A673 (cell line): ENCODE measurements at regions not wholly inside any gene's neighbourhood (a gene's known extent, or its start where the extent isn't known, plus 50 kb on each side); places are given as distances from the start of the nearest gene placed in this dataset.

Source experiments
- BruUV-seq: library from RNA; stranded (reverse); fragments of 400-500 nt; replicated peaks from 2 replicates; lab custom pipeline; 2021; lab: Mats Ljungman, UMichigan
- CTCF ChIA-PET: fragments of 300-600 bp; sonication (Branson Sonifier 250); formaldehyde crosslinking; loops from one replicate; lab custom pipeline; 2022; ENCODE audit warnings: antibody characterized with exemption; lab: Charles Lee
- POLR2A ChIA-PET: fragments of 300-600 bp; sonication (Branson Sonifier 250); formaldehyde crosslinking; loops from one replicate; lab custom pipeline; 2022; ENCODE audit warnings: antibody characterized with exemption; ENCODE audit not compliant: low non-redundant PET; lab: Charles Lee
- DNase-seq: peaks from one replicate; pipeline ENCODE4 v3.0.0-alpha.2; 2015; ENCODE audit warnings: low spot score
- H3K27ac ChIP-seq: fragments of 200-600 bp; sonication (generic); 2 replicates; pipeline ENCODE4 v1.5.1; 2016; ENCODE audit warnings: mixed run types, low read depth, mild to moderate bottlenecking, mixed read lengths, antibody characterized with exemption, low read length; ENCODE audit not compliant: poor library complexity, severe bottlenecking
- H3K27me3 ChIP-seq: fragments of 200-600 bp; sonication (generic); replicated peaks from 2 replicates; pipeline ENCODE4 v1.6.1; 2017; ENCODE audit warnings: mixed run types, low read depth, mild to moderate bottlenecking, mixed read lengths, antibody characterized with exemption, low read length; ENCODE audit not compliant: insufficient read depth, poor library complexity
- H3K36me3 ChIP-seq: fragments of 200-600 bp; sonication (generic); 2 replicates; pipeline ENCODE4 v1.6.1; 2016; ENCODE audit warnings: mixed run types, mild to moderate bottlenecking, mixed read lengths, antibody characterized with exemption, low read length; ENCODE audit not compliant: insufficient read depth, poor library complexity, severe bottlenecking
- H3K4me1 ChIP-seq: fragments of 200-600 bp; sonication (generic); 2 replicates; pipeline ENCODE4 v1.6.1; 2017; ENCODE audit warnings: mixed run types, mild to moderate bottlenecking, mixed read lengths, antibody characterized with exemption, low read length; ENCODE audit not compliant: insufficient read depth, poor library complexity, severe bottlenecking
- H3K4me3 ChIP-seq: fragments of 200-600 bp; sonication (generic); 2 replicates; pipeline ENCODE4 v1.5.1; 2016; ENCODE audit warnings: low read depth, mixed run types, mild to moderate bottlenecking, mixed read lengths, low read length; ENCODE audit not compliant: poor library complexity, severe bottlenecking
- H3K9me3 ChIP-seq: fragments of 200-600 bp; sonication (generic); 2 replicates; pipeline ENCODE4 v1.6.1; 2016; ENCODE audit warnings: mixed run types, low read depth, mild to moderate bottlenecking, mixed read lengths, antibody characterized with exemption, low read length; ENCODE audit not compliant: poor library complexity, severe bottlenecking
- EZH2 ChIP-seq: fragments of 200-600 bp; sonication (generic); IDR thresholded peaks from 2 replicates; pipeline ENCODE4 v1.6.1; 2017; ENCODE audit warnings: borderline replicate concordance, low read depth, mild to moderate bottlenecking, mixed read lengths, antibody characterized with exemption, low read length; ENCODE audit not compliant: poor library complexity, severe bottlenecking
- intact Hi-C: fragments of 100-400 bp; cut with micrococcal nuclease; formaldehyde crosslinking; loops from one replicate; pipeline ENCODE4 v1.10.0; 2022; ENCODE audit not compliant: unreplicated experiment
- TF ChIP-seq, protein P1 (sequence below): fragments of 300-800, 200-600 bp; sonication (generic); conservative IDR thresholded peaks from 2 replicates; pipeline ENCODE4 v1.5.1; 2017; ENCODE audit warnings: low read depth, mild to moderate bottlenecking, antibody characterized with exemption, low read length, moderate library complexity, mixed read lengths

DNA sequence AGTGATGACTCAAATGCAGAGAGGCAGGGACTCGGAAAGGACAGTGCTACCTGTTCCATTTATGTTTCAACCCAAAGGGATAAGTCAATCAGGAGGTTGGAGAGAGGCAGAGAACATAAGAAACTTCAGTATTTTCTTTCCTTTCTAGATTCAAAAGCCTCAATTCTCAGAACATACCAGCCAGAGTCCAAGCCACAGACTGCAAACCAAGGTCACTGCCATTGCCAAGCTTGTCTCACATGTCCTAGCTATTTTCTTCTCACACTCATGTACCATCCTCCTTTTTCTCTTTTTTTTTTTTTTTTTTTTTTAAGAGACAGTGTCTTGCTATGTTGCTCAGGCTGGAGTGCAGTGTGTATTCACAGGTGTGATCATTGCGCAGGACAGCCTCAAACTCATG lies 111.7 kb upstream of the AKIP1 start:
- ChIA-PET CTCF (no interaction called here), POLR2A (no interaction called here)
- Histone ChIP-seq H3K4me1 (no peaks in the 10 kb centered on the region), H3K36me3 (no peaks in the 10 kb centered on the region), H3K9me3 (no peaks in the 10 kb centered on the region), H3K27me3 (no peaks in the 10 kb centered on the region), H3K27ac (no peak overlapping the region), H3K4me3 (no peak overlapping the region)
- TF ChIP-seq, protein P1, sequence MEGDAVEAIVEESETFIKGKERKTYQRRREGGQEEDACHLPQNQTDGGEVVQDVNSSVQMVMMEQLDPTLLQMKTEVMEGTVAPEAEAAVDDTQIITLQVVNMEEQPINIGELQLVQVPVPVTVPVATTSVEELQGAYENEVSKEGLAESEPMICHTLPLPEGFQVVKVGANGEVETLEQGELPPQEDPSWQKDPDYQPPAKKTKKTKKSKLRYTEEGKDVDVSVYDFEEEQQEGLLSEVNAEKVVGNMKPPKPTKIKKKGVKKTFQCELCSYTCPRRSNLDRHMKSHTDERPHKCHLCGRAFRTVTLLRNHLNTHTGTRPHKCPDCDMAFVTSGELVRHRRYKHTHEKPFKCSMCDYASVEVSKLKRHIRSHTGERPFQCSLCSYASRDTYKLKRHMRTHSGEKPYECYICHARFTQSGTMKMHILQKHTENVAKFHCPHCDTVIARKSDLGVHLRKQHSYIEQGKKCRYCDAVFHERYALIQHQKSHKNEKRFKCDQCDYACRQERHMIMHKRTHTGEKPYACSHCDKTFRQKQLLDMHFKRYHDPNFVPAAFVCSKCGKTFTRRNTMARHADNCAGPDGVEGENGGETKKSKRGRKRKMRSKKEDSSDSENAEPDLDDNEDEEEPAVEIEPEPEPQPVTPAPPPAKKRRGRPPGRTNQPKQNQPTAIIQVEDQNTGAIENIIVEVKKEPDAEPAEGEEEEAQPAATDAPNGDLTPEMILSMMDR = no peak
- no peak for TF ChIP-seq EZH2
- intact Hi-C loops = no loop called here
- no TSS peak for BruUV-seq
- no peak for DNase-seq

DNA sequence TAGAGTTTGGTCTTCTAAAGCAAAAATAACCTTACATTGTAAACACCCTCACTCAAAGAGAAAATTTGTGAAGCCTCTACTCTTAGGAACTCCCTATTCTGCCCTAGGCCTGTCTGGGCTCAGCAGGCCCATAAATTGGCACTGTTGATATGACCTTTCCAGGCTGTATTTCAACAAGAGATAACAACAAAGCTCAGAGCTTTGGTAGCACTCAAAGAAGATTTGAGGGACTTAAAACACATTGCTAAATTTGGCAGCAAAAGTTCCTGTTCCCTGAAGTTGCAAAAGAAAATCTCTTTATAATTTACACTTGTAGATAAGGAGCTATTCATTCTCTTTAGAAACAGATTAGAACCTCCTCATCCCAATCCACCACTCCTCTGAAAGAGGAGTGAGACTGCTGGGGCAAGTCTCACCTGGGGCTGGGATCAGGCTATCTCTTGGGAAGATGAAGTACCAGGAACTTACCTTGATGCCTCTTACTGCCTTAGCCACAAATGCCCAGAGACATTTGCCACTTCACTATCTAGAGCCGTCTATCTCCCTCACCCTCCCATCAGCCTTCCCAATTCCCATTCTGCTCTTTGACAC lies 110.4 kb upstream of the AKIP1 start:
- Histone ChIP-seq H3K36me3 (no peaks in the 10 kb centered on the region), H3K9me3 (no peaks in the 10 kb centered on the region), H3K4me3 (no peak overlapping the region), H3K4me1 (no peaks in the 10 kb centered on the region), H3K27ac (no peak overlapping the region), H3K27me3 (no peaks in the 10 kb centered on the region)
- intact Hi-C loops = no loop called here
- TF ChIP-seq, protein P1 = no peak
- TF ChIP-seq EZH2 = no peak
- CTCF ChIA-PET = no interaction called here
- BruUV-seq = no TSS peak
- no peak for DNase-seq
- POLR2A ChIA-PET = no interaction called here

DNA sequence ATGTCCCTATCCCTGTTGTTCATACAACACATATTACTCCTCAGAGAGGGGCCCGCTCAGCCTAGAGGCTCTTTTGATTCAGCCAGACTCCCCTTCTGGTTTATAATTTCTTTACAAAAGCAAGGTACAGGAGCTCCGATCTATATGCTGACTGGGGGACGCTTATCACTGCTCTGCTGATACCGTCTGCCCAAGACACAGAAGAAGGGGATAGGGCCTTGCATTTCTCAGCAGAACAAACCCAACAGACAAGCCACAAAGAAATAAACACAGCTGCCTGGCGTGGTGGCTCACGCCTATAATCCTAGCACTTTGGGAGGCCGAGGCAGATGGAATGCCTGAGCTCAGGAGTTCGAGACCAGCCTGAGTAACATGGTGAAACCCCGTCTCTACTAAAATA lies 109.9 kb upstream of the AKIP1 start:
- Histone ChIP-seq H3K36me3 (no peaks in the 10 kb centered on the region), H3K4me3 (no peak overlapping the region), H3K27ac (no peak overlapping the region), H3K27me3 (no peaks in the 10 kb centered on the region), H3K9me3 (no peaks in the 10 kb centered on the region), H3K4me1 (no peaks in the 10 kb centered on the region)
- intact Hi-C loops = no loop called here
- ChIA-PET CTCF (no interaction called here), POLR2A (no interaction called here)
- no peak for DNase-seq
- TF ChIP-seq, protein P1 = no peak
- no peak for TF ChIP-seq EZH2
- BruUV-seq = no TSS peak
